Activated CD8-positive, alpha-beta T cell treated with anti-CD3 and anti-CD28 coated beads for 36 hours (primary cell): ENCODE measurements at regions not wholly inside any gene's neighbourhood (a gene's known extent, or its start where the extent isn't known, plus 50 kb on each side); places are given as distances from the start of the nearest gene placed in this dataset.

Experiments
- ATAC-seq: fragments of 200-7000 bp; cut with Tn5 transposase; one replicate; pipeline ENCODE4 v1.10.0; 2021; ENCODE audit warnings: mild to moderate bottlenecking, moderate library complexity
- CTCF ChIA-PET: fragments of 350-600 bp; sonication (Branson Sonifier 250); formaldehyde crosslinking; loops from one replicate; lab custom pipeline; 2021; ENCODE audit warnings: antibody characterized with exemption; lab: Charles Lee
- POLR2A ChIA-PET: fragments of 350-600 bp; sonication (Branson Sonifier 250); formaldehyde crosslinking; loops from one replicate; lab custom pipeline; 2021; ENCODE audit warnings: antibody characterized with exemption; lab: Charles Lee
- DNase-seq: peaks from one replicate; pipeline ENCODE4 v3.0.0-alpha.2; 2020
- H3K27ac Mint-ChIP-seq: one replicate; pipeline ENCODE4 v1.8.0; 2021; ENCODE audit warnings: mild to moderate bottlenecking, mixed read lengths
- H3K27me3 Mint-ChIP-seq: one replicate; pipeline ENCODE4 v1.8.0; 2021; ENCODE audit warnings: mixed read lengths
- H3K36me3 Mint-ChIP-seq: one replicate; pipeline ENCODE4 v1.8.0; 2021; ENCODE audit warnings: low read depth, mixed read lengths
- H3K4me1 Mint-ChIP-seq: one replicate; pipeline ENCODE4 v1.8.0; 2021; ENCODE audit warnings: low read depth, mixed read lengths
- H3K4me3 Mint-ChIP-seq: one replicate; pipeline ENCODE4 v1.8.0; 2021; ENCODE audit warnings: mild to moderate bottlenecking, moderate library complexity, mixed read lengths
- H3K9me3 Mint-ChIP-seq: one replicate; pipeline ENCODE4 v1.8.0; 2021; ENCODE audit warnings: mixed read lengths
- intact Hi-C: fragments of 100-400 bp; cut with micrococcal nuclease; formaldehyde crosslinking; loops from one replicate; pipeline ENCODE4 v1.10.0; 2022
- TF ChIP-seq, protein P1 (sequence below): fragments of 200-600 bp; IDR thresholded peaks from one replicate; pipeline ENCODE4 v1.8.0; 2022; ENCODE audit warnings: antibody characterized with exemption, mild to moderate bottlenecking

DNA sequence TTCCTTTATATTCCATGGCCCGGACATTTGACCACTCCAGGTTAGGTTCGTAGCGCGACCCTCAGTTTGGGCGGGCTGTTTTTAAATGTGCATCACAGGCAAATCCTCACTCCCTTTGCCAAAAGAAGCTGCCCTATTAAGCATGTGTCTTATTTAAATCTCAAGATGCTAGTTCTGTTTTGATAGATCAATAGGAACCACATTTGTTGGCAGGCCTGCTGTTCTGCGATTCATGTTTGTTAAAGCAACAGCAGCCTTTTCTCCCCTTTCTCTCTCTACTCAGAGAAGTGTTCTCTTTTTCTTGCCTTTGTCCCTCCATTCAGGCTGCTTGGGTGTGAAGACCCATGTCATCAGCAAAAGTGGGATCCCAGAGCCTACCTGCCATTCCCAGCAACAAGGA is 212.0 kb upstream of the SSTR4 start:
- no peaks in the 10 kb centered on the region for H3K27me3 Mint-ChIP-seq
- no peaks in the 10 kb centered on the region for H3K4me1 Mint-ChIP-seq
- DNase-seq: no peak
- H3K4me3 Mint-ChIP-seq: no peak overlapping the region
- no peaks in the 10 kb centered on the region for H3K9me3 Mint-ChIP-seq
- TF ChIP-seq, protein P1, sequence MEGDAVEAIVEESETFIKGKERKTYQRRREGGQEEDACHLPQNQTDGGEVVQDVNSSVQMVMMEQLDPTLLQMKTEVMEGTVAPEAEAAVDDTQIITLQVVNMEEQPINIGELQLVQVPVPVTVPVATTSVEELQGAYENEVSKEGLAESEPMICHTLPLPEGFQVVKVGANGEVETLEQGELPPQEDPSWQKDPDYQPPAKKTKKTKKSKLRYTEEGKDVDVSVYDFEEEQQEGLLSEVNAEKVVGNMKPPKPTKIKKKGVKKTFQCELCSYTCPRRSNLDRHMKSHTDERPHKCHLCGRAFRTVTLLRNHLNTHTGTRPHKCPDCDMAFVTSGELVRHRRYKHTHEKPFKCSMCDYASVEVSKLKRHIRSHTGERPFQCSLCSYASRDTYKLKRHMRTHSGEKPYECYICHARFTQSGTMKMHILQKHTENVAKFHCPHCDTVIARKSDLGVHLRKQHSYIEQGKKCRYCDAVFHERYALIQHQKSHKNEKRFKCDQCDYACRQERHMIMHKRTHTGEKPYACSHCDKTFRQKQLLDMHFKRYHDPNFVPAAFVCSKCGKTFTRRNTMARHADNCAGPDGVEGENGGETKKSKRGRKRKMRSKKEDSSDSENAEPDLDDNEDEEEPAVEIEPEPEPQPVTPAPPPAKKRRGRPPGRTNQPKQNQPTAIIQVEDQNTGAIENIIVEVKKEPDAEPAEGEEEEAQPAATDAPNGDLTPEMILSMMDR: no peak
- CTCF ChIA-PET: no interaction called here
- ATAC-seq: no peak
- H3K27ac Mint-ChIP-seq: no peak overlapping the region
- H3K36me3 Mint-ChIP-seq: no peaks in the 10 kb centered on the region
- POLR2A ChIA-PET: no interaction called here
- intact Hi-C loops: no loop called here

DNA sequence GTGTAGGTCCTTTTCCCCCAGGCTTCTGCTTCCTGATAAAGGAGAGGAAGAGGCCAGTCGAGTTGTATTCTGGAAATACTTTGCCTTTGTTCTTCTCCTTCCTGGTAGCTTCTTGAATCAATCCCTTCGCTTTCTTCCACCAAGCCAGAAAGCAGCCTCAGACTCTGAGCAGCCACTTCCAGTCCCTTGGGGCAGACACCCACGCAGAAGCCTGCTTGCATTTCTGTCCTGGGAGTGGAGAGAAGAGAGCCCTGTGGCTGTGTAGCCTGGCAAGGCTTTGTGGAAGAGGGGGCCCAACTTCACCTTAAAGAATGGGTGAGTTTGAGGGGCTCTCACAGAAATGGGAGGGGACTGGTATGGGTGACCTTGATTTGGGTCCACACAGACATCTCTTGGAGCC is 211.0 kb upstream of the SSTR4 start:
- intact Hi-C loops: no loop called here
- no peak for ATAC-seq
- TF ChIP-seq, protein P1: no peak
- no peaks in the 10 kb centered on the region for H3K27me3 Mint-ChIP-seq
- H3K9me3 Mint-ChIP-seq: no peaks in the 10 kb centered on the region
- POLR2A ChIA-PET: no interaction called here
- no peak overlapping the region for H3K4me3 Mint-ChIP-seq
- DNase-seq: no peak
- H3K27ac Mint-ChIP-seq: no peak overlapping the region
- H3K36me3 Mint-ChIP-seq: no peaks in the 10 kb centered on the region
- H3K4me1 Mint-ChIP-seq: no peaks in the 10 kb centered on the region
- CTCF ChIA-PET: no interaction called here

DNA sequence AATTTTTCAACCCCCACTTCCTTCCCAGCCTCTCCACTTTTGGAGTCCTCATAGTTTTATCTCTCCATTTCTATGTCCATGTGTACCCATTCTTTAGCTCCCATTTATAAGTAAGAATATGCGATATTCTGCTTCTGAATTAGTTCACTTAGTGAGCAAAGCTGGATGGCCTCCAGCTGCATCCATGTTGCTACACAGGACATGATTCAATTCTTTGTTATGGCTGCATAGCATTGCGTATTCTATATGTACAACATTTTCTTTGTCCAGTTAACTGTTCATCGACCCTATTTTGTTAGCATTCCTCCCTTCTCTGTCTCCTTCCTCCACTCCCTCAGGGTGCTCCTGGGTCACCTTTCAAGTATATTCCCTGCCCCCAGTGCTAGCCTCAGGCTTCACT is 210.0 kb upstream of the SSTR4 start:
- H3K36me3 Mint-ChIP-seq: no peaks in the 10 kb centered on the region
- no peak for ATAC-seq
- H3K4me1 Mint-ChIP-seq: no peaks in the 10 kb centered on the region
- POLR2A ChIA-PET: no interaction called here
- no peaks in the 10 kb centered on the region for H3K27me3 Mint-ChIP-seq
- no peak overlapping the region for H3K27ac Mint-ChIP-seq
- CTCF ChIA-PET: no interaction called here
- no peak for DNase-seq
- no peak overlapping the region for H3K4me3 Mint-ChIP-seq
- intact Hi-C loops: no loop called here
- TF ChIP-seq, protein P1: no peak
- no peaks in the 10 kb centered on the region for H3K9me3 Mint-ChIP-seq

DNA sequence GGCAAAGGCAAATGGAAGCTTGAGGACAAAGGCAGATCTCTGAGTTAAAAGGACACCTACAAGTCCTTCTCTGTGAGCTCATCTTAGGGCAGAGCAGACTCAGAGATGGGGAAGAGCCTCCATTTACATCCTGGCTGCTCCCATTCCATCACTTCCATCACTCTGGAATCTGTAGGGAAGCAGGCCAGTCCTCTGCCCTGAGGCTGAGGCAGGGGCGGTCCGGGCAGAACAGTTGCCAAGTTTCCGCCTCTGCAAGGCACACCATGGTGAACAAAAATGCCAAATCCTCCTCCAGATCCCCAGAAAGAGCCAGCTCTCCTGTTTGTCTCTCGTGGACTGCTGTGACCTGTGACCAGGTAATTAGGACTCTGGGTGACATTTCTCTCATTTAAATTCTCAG is 209.6 kb upstream of the SSTR4 start:
- POLR2A ChIA-PET: no interaction called here
- Mint-ChIP-seq H3K27ac (no peak overlapping the region), H3K4me3 (no peak overlapping the region), H3K36me3 (no peaks in the 10 kb centered on the region), H3K4me1 (no peaks in the 10 kb centered on the region), H3K27me3 (no peaks in the 10 kb centered on the region), H3K9me3 (no peaks in the 10 kb centered on the region)
- TF ChIP-seq, protein P1: no peak
- intact Hi-C loops: no loop called here
- CTCF ChIA-PET: no interaction called here
- no peak for ATAC-seq
- DNase-seq: no peak

DNA sequence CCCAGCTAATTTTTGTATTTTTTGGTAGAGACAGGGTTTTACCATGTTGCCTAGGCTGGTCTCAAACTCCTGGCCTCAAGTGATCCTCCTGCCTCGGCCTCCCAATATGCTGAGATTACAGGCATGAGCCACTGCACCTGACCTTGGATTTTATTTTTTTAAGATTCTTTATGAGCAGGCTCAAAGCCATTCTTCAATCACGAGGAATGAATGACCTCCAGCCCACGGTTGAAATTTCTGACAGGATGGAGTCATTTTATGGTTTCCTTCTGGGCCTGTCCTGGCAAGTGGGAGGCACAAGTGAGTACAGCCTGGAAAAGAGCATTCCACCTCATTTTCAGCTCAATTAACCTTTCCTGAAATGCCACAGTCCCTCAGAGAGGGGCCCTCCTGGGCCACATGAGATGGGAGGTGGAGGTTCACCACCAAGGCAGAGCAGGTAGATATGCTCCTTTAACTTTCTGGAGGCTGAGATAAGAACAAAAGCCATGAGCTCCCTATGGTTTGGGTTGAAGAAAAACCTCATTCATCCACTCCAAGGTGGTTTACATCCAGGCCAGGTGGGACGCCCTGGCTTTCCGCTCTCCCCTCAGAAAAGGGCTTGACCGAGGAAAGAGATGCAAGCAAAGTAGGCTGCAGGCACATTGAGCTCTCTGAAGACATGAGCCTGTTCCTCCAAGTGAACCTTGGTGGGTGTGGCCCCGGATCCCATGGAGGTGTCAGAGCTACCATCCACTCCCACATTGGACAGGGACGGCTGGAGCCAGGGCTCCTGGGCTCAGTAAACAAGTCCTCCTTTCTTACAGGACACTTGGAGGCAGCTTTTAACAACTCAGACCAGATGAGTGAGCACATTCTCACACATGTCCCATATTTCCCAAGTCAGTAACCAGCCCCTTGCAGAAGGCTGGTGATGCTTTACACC is 208.5 kb upstream of the SSTR4 start:
- H3K36me3 Mint-ChIP-seq: no peaks in the 10 kb centered on the region
- POLR2A ChIA-PET: no interaction called here
- no peaks in the 10 kb centered on the region for H3K9me3 Mint-ChIP-seq
- DNase-seq (no peak), ATAC-seq (no peak)
- H3K4me1 Mint-ChIP-seq: no peaks in the 10 kb centered on the region
- no peak overlapping the region for H3K4me3 Mint-ChIP-seq
- TF ChIP-seq, protein P1: no peak
- intact Hi-C loops: no loop called here
- H3K27ac Mint-ChIP-seq: no peak overlapping the region
- H3K27me3 Mint-ChIP-seq: no peaks in the 10 kb centered on the region
- CTCF ChIA-PET: no interaction called here
